ENCODE measurements at regions not wholly inside any gene's neighbourhood (a gene's known extent, or its start where the extent isn't known, plus 50 kb on each side); places are given as distances from the start of the nearest gene placed in this dataset.

GRCh38 chr5:93161661-93162654 is 419.1 kb downstream of the NR2F1-AS1 start:
- H3K4me1 Mint-ChIP-seq (ENCODE audit: low read depth), result no peaks in the 10 kb centered on the region
- no peak overlapping the region for H3K27ac Mint-ChIP-seq
- H3K36me3 Mint-ChIP-seq (ENCODE audit: low read depth), result no peaks in the 10 kb centered on the region
- H3K27me3 Mint-ChIP-seq, result no peaks in the 10 kb centered on the region
- no peaks in the 10 kb centered on the region for H3K9me3 Mint-ChIP-seq
- H3K4me3 Mint-ChIP-seq, result no peak overlapping the region

- Mint-ChIP-seq H3K27me3 (no peaks in the 10 kb centered on the region), H3K9me3 (no peaks in the 10 kb centered on the region), H3K4me3 (no peak overlapping the region), H3K36me3 (ENCODE audit: low read depth) (no peaks in the 10 kb centered on the region), H3K4me1 (ENCODE audit: low read depth) (no peaks in the 10 kb centered on the region), H3K27ac (no peak overlapping the region)
These were observed 422.2 kb downstream of the NR2F1-AS1 start for GRCh38 chr5:93158841-93159240.

- H3K9me3 Mint-ChIP-seq, result no peaks in the 10 kb centered on the region
- H3K36me3 Mint-ChIP-seq (ENCODE audit: low read depth), result no peaks in the 10 kb centered on the region
- no peaks in the 10 kb centered on the region for H3K4me1 Mint-ChIP-seq (ENCODE audit: low read depth)
- no peaks in the 10 kb centered on the region for H3K27me3 Mint-ChIP-seq
- no peak overlapping the region for H3K27ac Mint-ChIP-seq
- H3K4me3 Mint-ChIP-seq, result no peak overlapping the region
These were observed 424.5 kb downstream of the NR2F1-AS1 start for GRCh38 chr5:93156566-93156965.

GRCh38 chr5:93154535-93154934 is 426.5 kb downstream of the NR2F1-AS1 start:
- no peaks in the 10 kb centered on the region for H3K27me3 Mint-ChIP-seq

DNA sequence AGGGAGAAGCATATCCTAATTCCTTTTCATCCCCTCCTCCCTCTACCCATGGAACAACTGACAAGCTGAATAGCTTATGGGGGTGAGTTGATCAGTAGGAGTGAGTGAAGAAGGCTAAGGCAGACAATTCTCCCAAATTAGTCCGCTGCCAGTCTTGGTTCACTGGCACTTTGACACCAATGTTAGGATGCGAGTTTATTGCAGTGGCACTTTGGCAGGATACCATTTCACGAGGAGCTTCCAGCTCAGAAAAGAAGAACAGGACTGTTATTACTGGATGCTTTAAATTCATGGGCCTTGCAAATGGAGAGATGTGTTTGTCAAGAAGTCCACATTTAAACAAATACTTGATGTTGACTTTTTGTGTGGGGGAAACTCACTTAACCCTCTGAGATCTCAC is 427.6 kb downstream of the NR2F1-AS1 start:
- Mint-ChIP-seq H3K27ac (no peak overlapping the region), H3K36me3 (ENCODE audit: low read depth) (no peaks in the 10 kb centered on the region), H3K4me1 (ENCODE audit: low read depth) (no peaks in the 10 kb centered on the region), H3K4me3 (no peak overlapping the region), H3K9me3 (no peaks in the 10 kb centered on the region), H3K27me3 (no peaks in the 10 kb centered on the region)

More at GRCh38 chr5:93154535-93154934, 426.5 kb downstream of the NR2F1-AS1 start:
- Mint-ChIP-seq H3K9me3 (no peaks in the 10 kb centered on the region), H3K36me3 (ENCODE audit: low read depth) (no peaks in the 10 kb centered on the region), H3K27ac (no peak overlapping the region), H3K4me3 (no peak overlapping the region), H3K4me1 (ENCODE audit: low read depth) (no peaks in the 10 kb centered on the region)

DNA sequence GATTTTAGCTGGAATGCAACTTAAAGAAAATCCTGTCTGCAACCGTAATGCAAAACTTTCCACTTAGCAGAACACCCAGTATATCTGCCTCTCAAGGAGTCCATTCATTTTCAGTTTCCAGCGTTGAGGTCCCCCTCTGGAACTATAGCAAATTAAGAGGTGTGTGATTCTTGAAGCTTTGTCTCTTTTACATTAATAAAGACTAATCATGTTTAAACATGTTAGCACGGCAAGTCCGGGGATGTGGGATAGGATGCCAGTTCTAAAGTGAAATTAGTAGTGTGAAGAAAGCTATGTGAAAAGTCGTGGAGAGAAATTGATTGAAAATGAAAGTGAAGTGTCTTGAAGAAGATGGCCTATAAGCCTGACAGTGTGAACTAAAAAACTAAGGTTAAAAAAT is 429.1 kb downstream of the NR2F1-AS1 start:
- Mint-ChIP-seq H3K36me3 (ENCODE audit: low read depth) (no peaks in the 10 kb centered on the region), H3K4me1 (ENCODE audit: low read depth) (no peaks in the 10 kb centered on the region), H3K27me3 (no peaks in the 10 kb centered on the region), H3K9me3 (no peaks in the 10 kb centered on the region), H3K4me3 (no peak overlapping the region), H3K27ac (no peak overlapping the region)

GRCh38 chr5:93151121-93151520 is 429.9 kb downstream of the NR2F1-AS1 start:
- Mint-ChIP-seq H3K4me1 (ENCODE audit: low read depth) (no peaks in the 10 kb centered on the region), H3K9me3 (no peaks in the 10 kb centered on the region), H3K36me3 (ENCODE audit: low read depth) (no peaks in the 10 kb centered on the region), H3K4me3 (no peak overlapping the region), H3K27ac (no peak overlapping the region), H3K27me3 (no peaks in the 10 kb centered on the region)

DNA sequence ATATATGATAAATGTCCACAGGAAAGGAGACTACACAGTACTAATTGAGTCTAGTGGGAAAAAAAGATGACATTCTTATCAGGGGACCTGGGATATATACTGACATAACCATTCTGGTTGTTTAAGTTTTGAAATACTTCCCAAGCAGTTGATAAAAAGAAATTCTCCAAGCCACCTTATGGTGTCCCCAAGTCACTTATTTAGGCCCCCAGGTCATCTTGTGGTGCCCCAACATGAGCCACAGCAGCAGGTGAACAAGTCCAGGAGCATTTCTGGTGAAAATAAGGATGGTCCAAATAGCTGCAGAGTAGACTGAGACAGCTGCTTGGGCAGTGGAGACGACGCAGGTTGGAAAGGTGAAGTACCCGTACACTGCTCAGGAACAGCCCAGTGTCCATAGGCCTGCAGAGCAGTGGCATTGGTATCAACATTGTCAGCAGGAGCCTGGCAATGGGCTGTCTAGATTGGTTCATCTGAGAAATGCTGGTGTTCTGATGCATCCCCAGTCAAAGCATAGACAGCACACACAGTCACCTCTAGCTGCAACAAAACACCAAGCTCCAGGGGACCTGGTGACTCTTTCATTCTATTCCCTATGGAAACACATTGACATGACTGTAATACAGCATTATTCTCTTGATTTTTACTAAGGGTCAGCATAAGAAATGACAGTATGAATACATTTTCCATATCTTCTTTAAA is 430.6 kb downstream of the NR2F1-AS1 start:
- no peak overlapping the region for H3K27ac Mint-ChIP-seq
- no peaks in the 10 kb centered on the region for H3K36me3 Mint-ChIP-seq (ENCODE audit: low read depth)
- no peaks in the 10 kb centered on the region for H3K27me3 Mint-ChIP-seq
- H3K4me1 Mint-ChIP-seq (ENCODE audit: low read depth), result no peaks in the 10 kb centered on the region
- no peak overlapping the region for H3K4me3 Mint-ChIP-seq
- peaks cover 2% of the 10 kb centered on the region for H3K9me3 Mint-ChIP-seq

GRCh38 chr5:93145767-93146166 is 435.3 kb downstream of the NR2F1-AS1 start:
- Mint-ChIP-seq H3K27ac (no peak overlapping the region), H3K9me3 (peaks cover 7% of the 10 kb centered on the region), H3K36me3 (ENCODE audit: low read depth) (no peaks in the 10 kb centered on the region)

GRCh38 chr5:93145019-93145418 is 436.0 kb downstream of the NR2F1-AS1 start:
- Mint-ChIP-seq H3K36me3 (ENCODE audit: low read depth) (no peaks in the 10 kb centered on the region), H3K4me1 (ENCODE audit: low read depth) (no peaks in the 10 kb centered on the region), H3K4me3 (no peak overlapping the region), H3K27ac (no peak overlapping the region), H3K27me3 (no peaks in the 10 kb centered on the region), H3K9me3 (peaks cover 7% of the 10 kb centered on the region)

More at GRCh38 chr5:93145767-93146166, 435.3 kb downstream of the NR2F1-AS1 start:
- Mint-ChIP-seq H3K4me1 (ENCODE audit: low read depth) (no peaks in the 10 kb centered on the region), H3K27me3 (no peaks in the 10 kb centered on the region), H3K4me3 (no peak overlapping the region)

- Mint-ChIP-seq H3K36me3 (ENCODE audit: low read depth) (no peaks in the 10 kb centered on the region), H3K27ac (no peak overlapping the region), H3K4me1 (ENCODE audit: low read depth) (no peaks in the 10 kb centered on the region), H3K27me3 (no peaks in the 10 kb centered on the region), H3K9me3 (peaks cover 7% of the 10 kb centered on the region), H3K4me3 (no peak overlapping the region)
These were observed 439.1 kb downstream of the NR2F1-AS1 start for GRCh38 chr5:93141969-93142368.

DNA sequence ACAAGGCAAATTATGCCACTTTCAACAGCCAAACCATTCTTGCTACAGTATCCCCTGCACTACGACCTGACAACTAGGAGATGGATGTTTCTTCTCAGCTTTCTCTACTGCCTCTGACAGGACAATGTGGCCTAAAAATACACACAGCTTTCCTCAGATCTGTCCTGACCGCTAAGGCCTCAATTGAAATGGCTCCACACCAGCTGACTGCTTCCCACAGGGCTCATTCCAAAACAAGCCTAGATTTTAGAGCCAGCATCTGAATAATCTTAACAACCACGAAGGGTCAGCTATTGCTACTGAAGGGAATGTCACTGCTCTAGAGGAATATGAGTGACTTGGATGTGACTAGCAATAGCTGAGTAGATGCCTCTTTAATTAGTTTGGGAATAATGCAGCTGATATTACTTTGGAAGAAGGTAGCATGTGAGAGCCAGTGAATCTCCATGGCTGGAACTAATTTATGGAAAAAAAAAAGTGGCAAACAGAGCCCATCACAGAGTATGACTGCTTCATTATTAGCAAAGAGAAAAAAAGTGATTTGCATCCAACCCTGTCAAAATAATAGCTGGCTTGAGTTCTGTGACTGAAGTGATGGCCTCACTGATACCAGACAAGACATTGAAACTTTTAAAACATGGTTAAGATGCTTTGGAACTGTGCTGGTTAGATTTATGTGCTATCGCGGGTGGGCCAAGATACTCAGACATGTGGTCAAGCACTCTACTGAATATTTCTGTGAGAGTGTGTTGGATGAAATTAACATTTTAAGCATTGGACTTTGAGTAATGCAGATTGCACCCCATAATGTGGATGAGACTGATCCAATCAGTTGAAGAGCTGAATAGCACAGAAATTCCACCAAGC is 450.2 kb downstream of the NR2F1-AS1 start:
- Mint-ChIP-seq H3K36me3 (ENCODE audit: low read depth) (no peaks in the 10 kb centered on the region), H3K9me3 (peaks cover 2% of the 10 kb centered on the region), H3K27ac (no peak overlapping the region), H3K4me1 (ENCODE audit: low read depth) (no peaks in the 10 kb centered on the region), H3K27me3 (no peaks in the 10 kb centered on the region), H3K4me3 (no peak overlapping the region)

GRCh38 chr5:93126634-93127033 is 454.4 kb downstream of the NR2F1-AS1 start:
- Mint-ChIP-seq H3K9me3 (peaks cover 2% of the 10 kb centered on the region), H3K27me3 (no peaks in the 10 kb centered on the region), H3K4me1 (ENCODE audit: low read depth) (no peaks in the 10 kb centered on the region), H3K27ac (no peak overlapping the region), H3K4me3 (no peak overlapping the region), H3K36me3 (ENCODE audit: low read depth) (no peaks in the 10 kb centered on the region)

DNA sequence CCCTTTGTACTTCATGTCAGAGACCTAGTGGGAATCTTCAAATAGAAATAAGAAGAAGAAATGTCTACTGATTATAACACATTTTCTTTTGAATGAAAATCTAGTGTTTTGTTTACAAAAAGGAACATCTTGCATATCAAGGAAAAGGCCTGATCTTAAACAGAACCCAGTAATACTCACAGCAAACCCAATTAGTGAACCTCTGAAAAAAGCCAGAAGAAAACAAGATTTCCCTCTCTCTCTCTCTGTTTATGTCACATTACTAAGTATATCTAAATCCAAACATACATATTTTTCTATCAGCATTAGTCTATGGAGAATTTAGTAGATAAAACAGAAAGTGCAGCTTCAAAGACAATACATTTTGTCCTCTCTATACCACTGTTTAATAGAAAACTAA is 457.9 kb downstream of the NR2F1-AS1 start:
- no peaks in the 10 kb centered on the region for H3K27me3 Mint-ChIP-seq

More for the DNA sequence above, 457.9 kb downstream of the NR2F1-AS1 start:
- Mint-ChIP-seq H3K9me3 (no peaks in the 10 kb centered on the region), H3K4me1 (ENCODE audit: low read depth) (no peaks in the 10 kb centered on the region), H3K36me3 (ENCODE audit: low read depth) (no peaks in the 10 kb centered on the region), H3K27ac (no peak overlapping the region), H3K4me3 (no peak overlapping the region)

Data from stimulated activated naive CD8-positive, alpha-beta T cell treated with anti-CD3 and anti-CD28 coated beads, Interleukin-15, Interleukin-2, amounts not matched to agents 100 ng/mL and 50 ng/mL, for 24 hours (primary cell).